Chondrocyte (in vitro differentiated cells): ENCODE measurements at regions not wholly inside any gene's neighbourhood (a gene's known extent, or its start where the extent isn't known, plus 50 kb on each side); places are given as distances from the start of the nearest gene placed in this dataset.

ENCODE experiments used
- DNase-seq: peaks from one replicate; pipeline ENCODE4 v3.0.0; 2021; ENCODE audit warnings: mixed read lengths, low spot score
- H3K27ac Mint-ChIP-seq: one replicate; pipeline ENCODE4 v1.8.0; 2021; ENCODE audit warnings: mild to moderate bottlenecking, moderate library complexity, mixed read lengths; ENCODE audit not compliant: unreplicated experiment
- H3K27me3 Mint-ChIP-seq: 2 replicates; pipeline ENCODE4 v1.8.0; 2021; ENCODE audit warnings: low read depth, mixed read lengths
- H3K36me3 Mint-ChIP-seq: 2 replicates; pipeline ENCODE4 v1.8.0; 2021; ENCODE audit warnings: low read depth, mixed read lengths
- H3K4me1 Mint-ChIP-seq: 2 replicates; pipeline ENCODE4 v1.8.0; 2021; ENCODE audit warnings: low read depth, mild to moderate bottlenecking, mixed read lengths
- H3K4me3 Mint-ChIP-seq: one replicate; pipeline ENCODE4 v1.8.0; 2021; ENCODE audit warnings: mild to moderate bottlenecking, moderate library complexity, mixed read lengths; ENCODE audit not compliant: unreplicated experiment
- H3K9me3 Mint-ChIP-seq: 2 replicates; pipeline ENCODE4 v1.8.0; 2021; ENCODE audit warnings: low read depth, mixed read lengths
- CTCF ChIP-seq: fragments of 200-600 bp; sonication (generic); IDR thresholded peaks from 2 replicates; pipeline ENCODE4 v1.5.0; 2021; ENCODE audit warnings: antibody characterized with exemption, mild to moderate bottlenecking, moderate library complexity

GRCh38 chr10:9707216-9707615 is 1310.5 kb upstream of the CELF2 start:
- no peak for TF ChIP-seq CTCF
- peaks cover 13% of the 10 kb centered on the region for H3K4me1 Mint-ChIP-seq
- H3K36me3 Mint-ChIP-seq: peaks cover 3% of the 10 kb centered on the region
- no peaks in the 10 kb centered on the region for H3K27me3 Mint-ChIP-seq
- H3K27ac Mint-ChIP-seq: no peak overlapping the region
- H3K4me3 Mint-ChIP-seq: no peak overlapping the region
- DNase-seq: no peak
- H3K9me3 Mint-ChIP-seq: peaks cover 15% of the 10 kb centered on the region

GRCh38 chr10:9709849-9710248 is 1307.8 kb upstream of the CELF2 start:
- DNase-seq: no peak
- H3K27ac Mint-ChIP-seq: no peak overlapping the region
- peaks cover 13% of the 10 kb centered on the region for H3K4me1 Mint-ChIP-seq
- no peak for TF ChIP-seq CTCF
- H3K4me3 Mint-ChIP-seq: no peak overlapping the region
- peaks cover 27% of the 10 kb centered on the region for H3K9me3 Mint-ChIP-seq
- H3K27me3 Mint-ChIP-seq: no peaks in the 10 kb centered on the region
- peaks cover 5% of the 10 kb centered on the region for H3K36me3 Mint-ChIP-seq

DNA sequence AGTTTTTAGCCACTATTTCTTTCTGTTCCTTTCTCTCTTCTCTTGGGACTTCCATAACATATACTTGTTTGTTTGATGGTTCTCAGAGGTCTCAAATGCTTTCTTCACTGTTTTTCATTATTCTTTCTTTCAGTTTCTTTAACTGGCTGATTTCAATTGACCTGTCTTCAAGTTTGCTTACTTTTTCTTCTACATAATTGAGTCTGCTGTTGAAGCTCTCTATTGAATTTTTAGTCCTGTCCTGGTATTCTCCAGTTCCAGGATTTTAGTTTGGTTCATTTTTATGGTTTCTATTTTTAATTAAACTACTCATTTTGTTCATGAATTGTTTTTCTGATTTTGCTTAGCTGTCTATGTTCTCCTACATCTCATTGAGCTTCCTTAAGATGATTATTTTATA is 1305.3 kb upstream of the CELF2 start:
- Mint-ChIP-seq H3K4me1 (peaks cover 13% of the 10 kb centered on the region), H3K4me3 (no peak overlapping the region), H3K9me3 (peaks cover 27% of the 10 kb centered on the region), H3K27ac (no peak overlapping the region), H3K27me3 (no peaks in the 10 kb centered on the region), H3K36me3 (peaks cover 5% of the 10 kb centered on the region)
- no peak for DNase-seq
- no peak for TF ChIP-seq CTCF

GRCh38 chr10:9719246-9719645 is 1298.4 kb upstream of the CELF2 start:
- no peak for DNase-seq
- no peak overlapping the region for H3K27ac Mint-ChIP-seq
- no peak overlapping the region for H3K4me3 Mint-ChIP-seq
- no peaks in the 10 kb centered on the region for H3K36me3 Mint-ChIP-seq
- peaks cover 8% of the 10 kb centered on the region for H3K9me3 Mint-ChIP-seq
- no peaks in the 10 kb centered on the region for H3K27me3 Mint-ChIP-seq
- H3K4me1 Mint-ChIP-seq: peaks cover 1% of the 10 kb centered on the region
- no peak for TF ChIP-seq CTCF

GRCh38 chr10:9733766-9734165 is 1283.9 kb upstream of the CELF2 start:
- Mint-ChIP-seq H3K9me3 (peaks cover 7% of the 10 kb centered on the region), H3K27ac (no peak overlapping the region), H3K27me3 (no peaks in the 10 kb centered on the region), H3K36me3 (no peaks in the 10 kb centered on the region), H3K4me1 (no peaks in the 10 kb centered on the region), H3K4me3 (no peak overlapping the region)
- DNase-seq: no peak
- TF ChIP-seq CTCF: no peak
